ENCODE measurements at regions not wholly inside any gene's neighbourhood (a gene's known extent, or its start where the extent isn't known, plus 50 kb on each side); places are given as distances from the start of the nearest gene placed in this dataset.
A peak's percentile ranks its signal among the peaks of the same experiment; 100 is the strongest.
"Not testable (repeated sequence)": the region's sequence is repeated elsewhere in the genome, so short reads cannot be mapped to it uniquely, and the experiment has no call there.

- no peak for DNase-seq
These were observed 759.2 kb upstream of the ADGRB3 start for GRCh38 chr6:67875877-67876383.

GRCh38 chr6:67870321-67870720, 764.8 kb upstream of the ADGRB3 start:
- no peak for DNase-seq

- DNase-seq, result peak; percentile 14
These were observed 771.7 kb upstream of the ADGRB3 start for GRCh38 chr6:67863346-67863745.

- no peak for DNase-seq
These were observed 781.0 kb upstream of the ADGRB3 start for GRCh38 chr6:67854098-67854497.

- DNase-seq, result no peak
These were observed 795.3 kb upstream of the ADGRB3 start for GRCh38 chr6:67839818-67840217.

GRCh38 chr6:67825201-67825895, 809.7 kb upstream of the ADGRB3 start:
- DNase-seq, result no peak

GRCh38 chr6:67818322-67818721, 816.8 kb upstream of the ADGRB3 start:
- no peak for DNase-seq

GRCh38 chr6:67815623-67816022, 819.5 kb upstream of the ADGRB3 start:
- no peak for DNase-seq

- no peak for DNase-seq
These were observed 820.8 kb upstream of the ADGRB3 start for GRCh38 chr6:67814262-67814661.

GRCh38 chr6:67812693-67813092, 822.4 kb upstream of the ADGRB3 start:
- DNase-seq, result no peak

GRCh38 chr6:67812125-67812524, 823.0 kb upstream of the ADGRB3 start:
- DNase-seq, result no peak

- DNase-seq, result no peak
These were observed 823.6 kb upstream of the ADGRB3 start for GRCh38 chr6:67811239-67812037.

- DNase-seq, result not testable (repeated sequence)
These were observed 830.3 kb upstream of the ADGRB3 start for GRCh38 chr6:67804808-67805207.

- peak; percentile 1 for DNase-seq
These were observed 832.3 kb upstream of the ADGRB3 start for GRCh38 chr6:67802771-67803170.

GRCh38 chr6:67792996-67793395, 842.1 kb upstream of the ADGRB3 start:
- DNase-seq, result no peak

- peak; percentile 1 for DNase-seq
These were observed 844.5 kb upstream of the ADGRB3 start for GRCh38 chr6:67790569-67790968.

GRCh38 chr6:67787119-67787518, 848.0 kb upstream of the ADGRB3 start:
- not testable (repeated sequence) for DNase-seq

- no peak for DNase-seq
These were observed 855.2 kb upstream of the ADGRB3 start for GRCh38 chr6:67779876-67780275.

GRCh38 chr6:67775333-67775732, 859.7 kb upstream of the ADGRB3 start:
- no peak for DNase-seq

GRCh38 chr6:67768972-67769371, 866.1 kb upstream of the ADGRB3 start:
- no peak for DNase-seq

GRCh38 chr6:67767046-67767822, 867.8 kb upstream of the ADGRB3 start:
- not testable (repeated sequence) for DNase-seq

- no peak for DNase-seq
These were observed 869.0 kb upstream of the ADGRB3 start for GRCh38 chr6:67766057-67766456.

GRCh38 chr6:67759001-67759400, 876.1 kb upstream of the ADGRB3 start:
- no peak for DNase-seq
